ENCODE measurements at regions not wholly inside any gene's neighbourhood (a gene's known extent, or its start where the extent isn't known, plus 50 kb on each side); places are given as distances from the start of the nearest gene placed in this dataset.

- TF ChIP-seq CTCF (IDR thresholded peaks at IDR 0.05) (no peak), ZFX (IDR thresholded peaks at IDR 0.05; ENCODE audit: borderline replicate concordance) (no peak)
Measured at GRCh38 chr7:63039882-63040281, 958.8 kb upstream of the ZNF722 start.

All from 22Rv1 (cell line).